ENCODE measurements at regions not wholly inside any gene's neighbourhood (a gene's known extent, or its start where the extent isn't known, plus 50 kb on each side); places are given as distances from the start of the nearest gene placed in this dataset.

DNA sequence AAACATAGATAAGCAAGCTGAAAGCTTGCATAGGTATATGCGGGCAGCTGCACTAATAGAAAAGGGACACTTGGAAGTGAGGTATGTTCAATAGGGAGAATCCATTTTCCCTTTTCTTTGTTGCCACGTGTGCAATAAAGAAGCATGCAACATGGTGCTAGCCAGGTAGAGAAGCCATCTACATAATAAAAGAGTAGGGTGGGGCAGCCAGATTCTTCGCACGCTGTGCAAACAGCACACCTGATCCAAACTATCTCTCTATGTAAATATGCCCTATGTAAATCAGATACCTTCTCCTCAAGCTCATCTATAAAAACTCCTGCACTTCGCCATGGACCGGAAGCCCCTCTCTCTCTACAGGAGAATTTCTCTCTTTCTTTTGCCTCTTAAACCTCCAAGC lies 91.9 kb upstream of the C9orf72 start:
- H2AFZ ChIP-seq (ENCODE audit: low read depth, low read length, poor library complexity, severe bottlenecking): no peak overlapping the region
- H3K79me2 ChIP-seq (ENCODE audit: insufficient read depth, low read length): no peaks in the 10 kb centered on the region
- POLR2A ChIA-PET: no interaction called here
- no peak overlapping the region for H3K4me3 ChIP-seq (replicated peaks in 1 of 2; ENCODE audit: low read depth in 1 of 2, low read length in 2 of 2)
- H3K36me3 ChIP-seq (ENCODE audit: control insufficient read depth in 1 of 2, insufficient read depth in 2 of 2, low read length in 2 of 2): no peaks in the 10 kb centered on the region
- no peak overlapping the region for H3K9ac ChIP-seq (ENCODE audit: low read length)
- H3K4me1 ChIP-seq (ENCODE audit: control insufficient read depth in 1 of 2, insufficient read depth in 2 of 2, low read length in 2 of 2): no peaks in the 10 kb centered on the region
- no peak overlapping the region for H3K4me2 ChIP-seq (ENCODE audit: low read length)
- DNase-seq (ENCODE audit: low read depth, low spot score) (no peak), ATAC-seq (no peak)
- TF ChIP-seq RAD21 (IDR thresholded peaks at IDR 0.05; ENCODE audit: low read depth) (no peak), ZFX (IDR thresholded peaks at IDR 0.05) (no peak), EZH2phosphoT487 (IDR thresholded peaks at IDR 0.05; ENCODE audit: borderline replicate concordance) (no peak), EZH2 (IDR thresholded peaks at IDR 0.05) (no peak), YY1 (IDR thresholded peaks at IDR 0.05; ENCODE audit: extremely low read depth, insufficient replicate concordance, low read depth, low read length) (no peak), SIN3A (IDR thresholded peaks at IDR 0.05; ENCODE audit: low read depth) (no peak), FOSL1 (IDR thresholded peaks at IDR 0.05; ENCODE audit: low read depth) (no peak), POLR2A (IDR thresholded peaks at IDR 0.05; ENCODE audit: borderline replicate concordance, extremely low read depth, insufficient read depth, insufficient read length) (no peak), POLR2AphosphoS5 (IDR thresholded peaks at IDR 0.05; ENCODE audit: low read depth, low read length) (no peak), ELF1 (IDR thresholded peaks at IDR 0.05; ENCODE audit: borderline replicate concordance, low read depth) (no peak), CEBPB (IDR thresholded peaks at IDR 0.05; ENCODE audit: low read depth) (no peak), SP1 (IDR thresholded peaks at IDR 0.05; ENCODE audit: low read depth) (no peak), TCF7L2 (IDR thresholded peaks at IDR 0.05; ENCODE audit: borderline replicate concordance, extremely low read depth, insufficient read depth, insufficient read length) (no peak), SRF (IDR thresholded peaks at IDR 0.05; ENCODE audit: low read depth) (no peak)
- TF ChIP-seq, protein P1, sequence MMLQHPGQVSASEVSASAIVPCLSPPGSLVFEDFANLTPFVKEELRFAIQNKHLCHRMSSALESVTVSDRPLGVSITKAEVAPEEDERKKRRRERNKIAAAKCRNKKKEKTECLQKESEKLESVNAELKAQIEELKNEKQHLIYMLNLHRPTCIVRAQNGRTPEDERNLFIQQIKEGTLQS (IDR thresholded peaks at IDR 0.05): no peak
- TF ChIP-seq, protein P2, sequence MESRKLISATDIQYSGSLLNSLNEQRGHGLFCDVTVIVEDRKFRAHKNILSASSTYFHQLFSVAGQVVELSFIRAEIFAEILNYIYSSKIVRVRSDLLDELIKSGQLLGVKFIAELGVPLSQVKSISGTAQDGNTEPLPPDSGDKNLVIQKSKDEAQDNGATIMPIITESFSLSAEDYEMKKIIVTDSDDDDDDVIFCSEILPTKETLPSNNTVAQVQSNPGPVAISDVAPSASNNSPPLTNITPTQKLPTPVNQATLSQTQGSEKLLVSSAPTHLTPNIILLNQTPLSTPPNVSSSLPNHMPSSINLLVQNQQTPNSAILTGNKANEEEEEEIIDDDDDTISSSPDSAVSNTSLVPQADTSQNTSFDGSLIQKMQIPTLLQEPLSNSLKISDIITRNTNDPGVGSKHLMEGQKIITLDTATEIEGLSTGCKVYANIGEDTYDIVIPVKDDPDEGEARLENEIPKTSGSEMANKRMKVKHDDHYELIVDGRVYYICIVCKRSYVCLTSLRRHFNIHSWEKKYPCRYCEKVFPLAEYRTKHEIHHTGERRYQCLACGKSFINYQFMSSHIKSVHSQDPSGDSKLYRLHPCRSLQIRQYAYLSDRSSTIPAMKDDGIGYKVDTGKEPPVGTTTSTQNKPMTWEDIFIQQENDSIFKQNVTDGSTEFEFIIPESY (IDR thresholded peaks at IDR 0.05; ENCODE audit: extremely low read depth, insufficient replicate concordance, low read length): no peak
- TF ChIP-seq, protein P3, sequence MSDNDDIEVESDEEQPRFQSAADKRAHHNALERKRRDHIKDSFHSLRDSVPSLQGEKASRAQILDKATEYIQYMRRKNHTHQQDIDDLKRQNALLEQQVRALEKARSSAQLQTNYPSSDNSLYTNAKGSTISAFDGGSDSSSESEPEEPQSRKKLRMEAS (IDR thresholded peaks at IDR 0.05): no peak
- TF ChIP-seq, protein P4, sequence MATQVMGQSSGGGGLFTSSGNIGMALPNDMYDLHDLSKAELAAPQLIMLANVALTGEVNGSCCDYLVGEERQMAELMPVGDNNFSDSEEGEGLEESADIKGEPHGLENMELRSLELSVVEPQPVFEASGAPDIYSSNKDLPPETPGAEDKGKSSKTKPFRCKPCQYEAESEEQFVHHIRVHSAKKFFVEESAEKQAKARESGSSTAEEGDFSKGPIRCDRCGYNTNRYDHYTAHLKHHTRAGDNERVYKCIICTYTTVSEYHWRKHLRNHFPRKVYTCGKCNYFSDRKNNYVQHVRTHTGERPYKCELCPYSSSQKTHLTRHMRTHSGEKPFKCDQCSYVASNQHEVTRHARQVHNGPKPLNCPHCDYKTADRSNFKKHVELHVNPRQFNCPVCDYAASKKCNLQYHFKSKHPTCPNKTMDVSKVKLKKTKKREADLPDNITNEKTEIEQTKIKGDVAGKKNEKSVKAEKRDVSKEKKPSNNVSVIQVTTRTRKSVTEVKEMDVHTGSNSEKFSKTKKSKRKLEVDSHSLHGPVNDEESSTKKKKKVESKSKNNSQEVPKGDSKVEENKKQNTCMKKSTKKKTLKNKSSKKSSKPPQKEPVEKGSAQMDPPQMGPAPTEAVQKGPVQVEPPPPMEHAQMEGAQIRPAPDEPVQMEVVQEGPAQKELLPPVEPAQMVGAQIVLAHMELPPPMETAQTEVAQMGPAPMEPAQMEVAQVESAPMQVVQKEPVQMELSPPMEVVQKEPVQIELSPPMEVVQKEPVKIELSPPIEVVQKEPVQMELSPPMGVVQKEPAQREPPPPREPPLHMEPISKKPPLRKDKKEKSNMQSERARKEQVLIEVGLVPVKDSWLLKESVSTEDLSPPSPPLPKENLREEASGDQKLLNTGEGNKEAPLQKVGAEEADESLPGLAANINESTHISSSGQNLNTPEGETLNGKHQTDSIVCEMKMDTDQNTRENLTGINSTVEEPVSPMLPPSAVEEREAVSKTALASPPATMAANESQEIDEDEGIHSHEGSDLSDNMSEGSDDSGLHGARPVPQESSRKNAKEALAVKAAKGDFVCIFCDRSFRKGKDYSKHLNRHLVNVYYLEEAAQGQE (IDR thresholded peaks at IDR 0.05; ENCODE audit: low read depth): no peak
- no peaks in the 10 kb centered on the region for H4K20me1 ChIP-seq (ENCODE audit: insufficient read depth)
- intact Hi-C loops (cut with micrococcal nuclease): no loop called here
- no peaks in the 10 kb centered on the region for H3K9me2 ChIP-seq (ENCODE audit: insufficient read depth)
- H3K27ac ChIP-seq (ENCODE audit: low read depth, low read length): no peak overlapping the region
- no TSS peak for BruUV-seq (replicated peaks)
- no peaks in the 10 kb centered on the region for H3K9me3 ChIP-seq (ENCODE audit: control insufficient read depth in 1 of 2, insufficient read depth in 1 of 2, low read depth in 1 of 2, low read length in 2 of 2)
- CTCF ChIA-PET: no interaction called here
- no peaks in the 10 kb centered on the region; the same call in none of the 2 replicates for H3K27me3 ChIP-seq (ENCODE audit: insufficient read depth, low read length)
- RAD21 ChIA-PET (ENCODE audit: low non-redundant PET in 1 of 2, low total read pairs in 2 of 2, uncharacterized antibody in 2 of 2, unreplicated experiment in 2 of 2): no interaction called here
